ENCODE measurements at regions not wholly inside any gene's neighbourhood (a gene's known extent, or its start where the extent isn't known, plus 50 kb on each side); places are given as distances from the start of the nearest gene placed in this dataset.
"Not testable (repeated sequence)": the region's sequence is repeated elsewhere in the genome, so short reads cannot be mapped to it uniquely, and the experiment has no call there.

DNA sequence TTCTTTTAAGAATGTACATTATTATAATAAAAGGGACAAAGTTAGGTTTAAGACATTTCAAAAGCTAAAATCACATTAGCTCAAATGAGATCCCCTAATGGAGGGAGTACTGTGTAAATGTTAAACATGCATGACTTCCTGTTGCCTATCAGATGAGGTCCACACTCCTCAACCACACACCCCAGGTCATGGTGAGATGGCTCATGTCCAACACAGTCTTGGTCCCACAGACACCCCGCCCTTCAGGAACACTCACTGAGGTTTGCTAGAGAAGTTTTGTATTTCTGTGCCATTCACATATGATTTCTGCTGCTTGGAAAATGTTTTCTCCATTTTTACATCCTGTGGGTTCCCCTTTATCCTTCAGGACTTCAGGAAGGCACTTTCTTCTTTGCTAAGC is 491.0 kb downstream of the SOX11 start:
- DNase-seq (ENCODE audit: extremely low read depth, low read depth), result no peak

DNA sequence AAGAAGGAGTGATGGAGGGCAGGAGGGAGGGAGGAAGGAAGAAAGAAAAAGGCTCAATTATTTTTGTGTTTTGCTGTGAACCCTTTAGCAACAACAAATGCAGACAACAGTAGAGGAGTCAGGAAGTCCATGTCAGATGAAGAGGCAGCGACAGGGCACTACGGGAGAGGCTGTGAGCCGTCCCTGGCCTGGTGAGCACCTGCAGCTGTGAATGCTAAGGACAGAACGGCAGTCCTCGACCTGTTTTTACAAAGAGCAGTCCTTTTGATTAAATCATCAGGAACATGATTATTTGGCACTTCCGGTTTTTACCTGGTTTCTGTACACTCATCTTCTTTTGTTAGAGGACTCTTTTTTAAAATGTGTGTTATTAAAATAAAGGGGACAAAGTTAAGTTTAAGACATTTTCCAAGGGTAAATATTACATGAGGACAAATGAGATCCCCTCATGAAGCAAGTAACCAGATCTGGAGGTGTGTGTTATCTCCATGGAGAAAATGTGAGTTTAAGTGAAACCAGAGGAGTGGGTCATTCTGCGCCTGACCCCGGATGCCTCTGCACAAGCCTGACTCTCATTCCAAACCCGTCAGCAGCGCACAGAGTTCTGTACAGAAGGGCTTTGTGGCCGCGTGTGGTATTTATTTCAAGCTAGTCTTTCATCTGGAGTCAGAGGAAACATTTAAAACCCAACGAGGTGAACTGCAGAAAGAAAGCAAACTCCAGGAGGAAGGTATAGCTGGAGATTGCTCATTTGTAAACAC is 492.5 kb downstream of the SOX11 start:
- no peak for DNase-seq (ENCODE audit: extremely low read depth, low read depth)

DNA sequence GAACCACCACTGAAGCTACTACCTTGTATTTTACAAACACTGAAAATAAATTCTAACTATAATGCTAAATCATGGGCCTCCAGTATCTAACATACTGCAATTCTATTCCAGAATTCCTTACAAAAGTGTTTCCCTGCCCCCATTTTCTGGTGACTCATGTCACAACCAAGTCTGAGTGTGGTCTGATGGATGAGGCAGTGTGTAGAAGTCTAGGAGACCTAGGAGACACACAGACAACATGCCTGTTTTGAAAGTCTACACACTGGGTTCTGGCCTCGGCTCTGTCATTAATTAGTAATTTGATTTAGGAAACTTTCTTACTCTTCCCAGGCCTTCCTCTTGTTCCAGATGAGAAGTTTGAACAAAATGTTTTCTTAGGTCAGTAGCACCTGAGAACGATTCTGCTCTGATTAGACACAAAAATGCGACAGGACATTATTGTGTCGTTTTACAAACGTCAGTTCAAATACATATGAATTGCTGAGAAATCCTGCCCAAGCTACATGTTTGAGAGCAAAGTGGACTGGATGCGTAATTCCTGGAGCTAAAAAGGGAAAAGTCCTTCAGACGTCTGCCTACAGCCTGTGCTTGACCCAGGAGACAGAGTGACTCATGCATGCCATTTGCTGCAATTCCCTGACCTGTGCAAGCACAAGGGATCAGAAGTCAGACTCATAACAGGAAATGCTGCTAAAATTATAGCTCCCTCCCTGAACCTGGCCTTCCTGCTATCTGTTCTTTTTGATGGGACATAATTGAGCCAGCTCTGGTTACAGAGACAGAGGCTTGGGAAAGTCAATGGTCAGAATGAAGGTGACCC is 494.4 kb downstream of the SOX11 start:
- no peak for DNase-seq (ENCODE audit: extremely low read depth, low read depth)

DNA sequence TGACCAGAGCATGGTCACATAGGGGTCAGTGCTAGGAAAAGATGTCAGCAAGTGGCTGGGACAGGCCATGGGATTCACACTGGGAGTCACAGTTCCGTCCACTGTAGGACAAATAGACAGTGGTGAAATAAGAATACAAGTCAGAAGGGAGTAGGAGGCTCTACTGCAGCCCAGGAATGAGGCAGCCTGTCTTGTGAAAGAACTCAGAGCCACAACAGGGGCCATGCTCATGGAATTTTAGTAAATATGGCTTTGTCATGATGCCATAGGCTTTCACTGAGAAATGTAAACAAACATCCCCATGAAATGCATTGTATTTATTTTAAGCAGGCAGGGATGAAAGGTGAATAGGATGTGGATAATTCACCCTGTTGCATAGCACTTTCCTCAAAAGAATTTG is 504.3 kb downstream of the SOX11 start:
- no peak for DNase-seq (ENCODE audit: extremely low read depth, low read depth)

DNA sequence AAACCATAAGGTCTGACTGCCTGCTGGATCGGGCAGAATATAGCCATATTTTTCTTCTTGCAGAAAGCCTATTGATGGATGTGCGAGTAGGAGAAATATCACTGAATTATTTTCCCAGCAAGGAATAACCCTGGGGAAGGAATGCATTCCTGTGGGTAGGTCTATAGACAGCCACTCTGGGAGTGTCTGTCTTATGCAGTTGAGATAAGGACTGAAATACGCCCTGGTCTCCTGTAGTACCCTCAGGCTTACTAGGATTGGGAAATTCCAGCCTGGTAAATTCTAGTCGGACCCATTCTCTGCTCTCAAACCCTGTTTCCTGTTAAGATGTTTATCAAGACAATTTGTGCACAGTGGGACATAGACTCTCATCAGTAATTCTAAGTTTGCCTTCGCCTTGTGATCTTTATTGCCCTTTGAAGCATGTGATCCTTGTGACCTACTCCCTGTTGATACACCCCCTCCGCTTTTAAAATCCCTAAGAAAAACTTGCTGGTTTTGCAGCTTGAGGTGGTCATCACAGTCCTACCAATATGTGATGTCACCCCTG is 506.3 kb downstream of the SOX11 start:
- DNase-seq (ENCODE audit: extremely low read depth, low read depth), result not testable (repeated sequence)

DNA sequence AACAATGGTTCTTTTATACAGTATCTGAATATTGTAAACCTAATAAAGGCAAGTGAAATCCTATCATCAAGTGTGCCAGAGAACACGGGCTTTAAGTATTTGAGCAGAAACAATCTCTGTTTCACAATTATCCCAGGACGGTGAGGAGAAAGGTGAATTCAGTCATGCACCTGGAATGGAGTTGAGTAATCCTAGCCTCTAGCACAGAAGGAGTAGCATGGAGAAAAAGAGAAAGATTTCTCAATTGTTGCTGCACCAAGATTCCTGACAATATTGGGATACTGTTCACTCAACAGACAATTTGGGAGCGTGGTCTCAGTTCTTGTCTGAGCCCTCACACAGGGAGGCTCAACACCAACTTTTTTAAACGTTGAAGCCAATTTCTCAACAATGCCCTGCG is 510.6 kb downstream of the SOX11 start:
- no peak for DNase-seq (ENCODE audit: extremely low read depth, low read depth)

DNA sequence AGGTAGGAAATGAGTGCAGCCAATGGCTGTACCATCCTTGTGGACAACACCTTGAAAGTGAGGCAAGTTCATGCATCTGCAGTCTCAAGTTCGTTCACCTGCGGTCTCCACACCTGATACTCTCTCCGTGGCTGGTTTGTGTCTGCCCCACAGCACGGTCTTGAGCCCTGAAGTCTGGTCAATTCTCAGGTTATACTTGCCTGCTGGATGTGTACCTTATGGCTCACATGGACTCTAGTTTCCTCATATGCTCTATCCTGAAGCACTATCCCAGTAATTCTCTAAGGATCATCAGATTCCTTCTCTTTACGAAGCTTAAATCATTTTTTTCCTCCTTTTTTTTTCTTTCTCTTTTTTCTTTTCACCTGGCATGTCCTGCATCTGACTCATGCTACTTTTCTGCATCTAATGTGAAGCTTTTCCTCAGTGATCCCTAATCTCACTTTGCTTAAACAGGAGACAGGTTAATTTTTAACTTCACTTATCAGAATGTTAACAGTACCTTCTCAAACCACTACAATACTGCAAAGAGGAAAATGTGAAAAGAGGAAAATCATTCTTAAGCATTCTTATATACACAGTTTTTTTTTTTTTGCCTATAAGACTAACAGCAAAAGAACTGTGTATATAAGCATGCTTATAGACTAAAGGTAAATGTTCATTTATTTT is 511.2 kb downstream of the SOX11 start:
- DNase-seq (ENCODE audit: extremely low read depth, low read depth), result no peak

DNA sequence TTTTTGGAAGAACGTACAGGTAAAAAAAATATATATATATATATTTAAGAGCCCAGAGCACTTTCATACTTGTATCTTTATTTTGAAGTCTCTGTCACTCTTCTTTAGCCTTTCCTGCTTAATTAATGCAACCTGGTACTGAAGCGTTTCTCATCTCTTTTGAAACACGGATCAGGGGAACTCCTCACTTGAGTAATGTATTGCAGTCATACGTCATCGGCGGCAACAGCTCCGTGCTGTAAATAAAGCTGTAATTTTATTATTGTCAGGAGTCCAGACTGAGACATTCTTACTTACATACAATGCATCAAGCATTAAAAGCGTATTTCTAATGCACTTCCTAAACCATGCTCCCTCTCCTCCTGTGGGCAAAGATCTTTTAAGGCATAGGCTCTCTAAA is 514.7 kb downstream of the SOX11 start:
- DNase-seq (ENCODE audit: extremely low read depth, low read depth), result no peak

DNA sequence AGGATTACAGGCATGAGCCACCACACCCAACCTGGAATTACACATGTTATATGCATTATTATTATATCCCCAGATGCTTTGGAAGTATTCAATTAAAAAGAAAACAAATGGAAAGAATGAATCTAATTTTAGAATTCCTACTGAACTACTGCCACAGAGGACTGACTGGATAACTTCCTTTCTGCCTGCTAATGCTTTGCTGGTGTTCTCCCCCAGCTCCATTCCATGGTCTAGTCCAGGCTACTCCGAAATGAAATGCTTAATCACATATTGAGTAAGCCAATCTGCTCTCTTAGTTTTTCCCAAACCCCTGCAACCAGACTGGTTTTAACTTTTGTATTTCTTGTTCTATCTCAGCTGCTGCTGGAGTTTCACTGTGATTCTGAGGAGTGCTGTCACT is 519.1 kb downstream of the SOX11 start:
- no peak for DNase-seq (ENCODE audit: extremely low read depth, low read depth)

DNA sequence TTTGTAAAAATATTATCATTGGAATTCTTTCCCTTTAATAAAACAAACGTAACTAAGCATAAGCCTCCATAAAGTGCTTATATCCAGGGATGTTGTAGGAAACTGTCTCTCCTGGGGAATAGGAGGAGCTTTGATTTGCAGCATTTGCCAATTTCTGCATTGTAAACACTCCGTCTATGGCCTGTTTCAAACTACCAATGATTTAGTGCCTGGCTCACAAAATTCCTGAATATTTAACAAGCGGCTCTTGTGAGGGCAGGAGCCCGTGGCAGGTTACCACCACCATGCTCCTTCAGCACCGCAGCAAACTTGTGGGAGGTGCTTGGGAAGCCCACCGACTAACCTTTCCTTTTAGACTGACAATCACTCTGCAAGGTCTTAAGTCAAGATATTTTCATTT is 520.3 kb downstream of the SOX11 start:
- no peak for DNase-seq (ENCODE audit: extremely low read depth, low read depth)

DNA sequence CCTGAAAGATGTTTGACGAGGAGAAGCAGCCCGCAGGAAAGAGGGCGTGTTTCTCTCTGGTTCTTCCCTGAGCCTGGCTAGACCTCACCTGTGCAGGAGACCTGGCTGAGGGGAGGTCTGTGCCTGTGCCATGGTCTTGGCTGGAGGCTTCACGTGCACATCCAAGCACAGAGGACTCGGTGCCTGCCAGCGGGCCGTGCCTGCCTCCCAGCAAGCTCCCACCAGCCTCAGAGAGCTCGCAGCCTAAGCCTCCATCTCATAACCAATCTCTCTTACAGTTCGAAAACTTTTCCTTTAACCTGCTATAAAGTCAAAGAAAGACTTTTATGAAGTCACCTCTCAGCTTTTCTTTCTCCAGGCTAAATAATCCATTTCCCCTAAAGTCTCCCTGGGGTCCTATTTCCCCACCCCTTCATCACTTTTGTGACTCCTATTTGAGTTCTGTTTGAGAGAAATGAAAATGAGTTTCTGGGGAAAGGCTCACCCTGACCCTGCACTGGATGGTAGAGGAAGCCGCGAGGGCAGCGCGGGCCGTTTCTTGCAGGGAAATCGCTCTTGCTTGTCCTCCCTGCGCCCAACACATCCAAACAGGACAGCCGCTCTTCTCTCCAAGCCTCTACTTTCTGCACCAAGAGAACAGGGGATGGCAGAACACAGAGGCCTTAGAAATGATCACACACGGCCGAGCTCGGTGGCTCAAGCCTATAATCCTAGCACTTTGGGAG is 521.0 kb downstream of the SOX11 start:
- no peak for DNase-seq (ENCODE audit: extremely low read depth, low read depth)

DNA sequence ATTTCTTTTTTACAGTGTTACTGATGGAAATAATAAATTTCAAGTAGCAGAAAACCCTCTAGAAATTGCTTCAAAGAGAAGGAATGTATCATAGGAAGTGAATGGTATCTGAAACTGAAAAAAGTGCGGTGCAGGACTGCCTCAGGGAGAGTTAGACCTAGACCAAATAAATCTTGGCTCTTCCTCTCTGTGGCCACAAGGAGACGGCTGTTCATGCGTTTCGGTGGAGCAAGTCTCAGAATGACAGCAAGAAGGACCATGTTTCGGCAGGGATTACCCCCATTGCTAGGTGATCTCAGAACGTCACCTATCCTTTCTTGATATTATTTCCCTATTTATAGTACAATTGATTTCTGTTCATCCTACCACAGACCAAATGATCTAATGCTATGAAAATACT is 522.3 kb downstream of the SOX11 start:
- DNase-seq (ENCODE audit: extremely low read depth, low read depth), result no peak

DNA sequence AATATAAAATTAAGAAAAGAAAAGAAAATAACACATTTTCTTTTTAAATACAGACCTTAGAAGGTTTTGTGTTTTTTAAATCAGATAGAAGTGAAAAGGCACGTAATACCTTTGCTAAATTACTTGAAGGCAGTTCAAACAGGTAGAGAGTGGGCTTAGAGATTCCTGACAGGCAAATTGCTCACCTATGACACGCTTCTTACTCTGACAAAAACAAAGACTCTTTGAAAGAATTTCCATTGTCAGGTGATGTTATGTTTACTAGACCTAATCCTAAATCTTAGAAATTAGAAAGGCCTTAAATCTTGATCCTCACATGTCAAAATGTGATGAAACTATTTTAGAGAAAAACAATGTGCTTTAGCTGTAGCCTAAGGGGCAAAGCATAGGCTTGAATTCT is 522.9 kb downstream of the SOX11 start:
- DNase-seq (ENCODE audit: extremely low read depth, low read depth), result no peak

DNA sequence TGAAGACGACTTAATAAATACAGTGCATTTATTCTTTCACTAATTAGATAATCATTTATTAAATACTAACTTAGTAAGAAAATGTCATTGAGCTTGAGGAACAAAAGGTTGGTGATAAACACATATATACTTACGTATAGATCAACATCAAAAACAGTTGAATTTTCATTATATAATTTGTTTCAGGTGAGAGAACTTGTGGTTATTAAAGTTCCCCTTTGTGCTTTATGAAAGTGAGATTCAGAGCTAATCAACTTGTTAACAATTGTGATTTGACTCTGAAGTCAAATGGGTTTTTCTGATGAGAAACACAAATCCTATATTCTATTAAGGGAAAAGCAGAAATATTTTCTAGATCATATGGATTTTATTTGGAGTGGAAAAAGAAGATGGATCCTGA is 524.0 kb downstream of the SOX11 start:
- no peak for DNase-seq (ENCODE audit: extremely low read depth, low read depth)

DNA sequence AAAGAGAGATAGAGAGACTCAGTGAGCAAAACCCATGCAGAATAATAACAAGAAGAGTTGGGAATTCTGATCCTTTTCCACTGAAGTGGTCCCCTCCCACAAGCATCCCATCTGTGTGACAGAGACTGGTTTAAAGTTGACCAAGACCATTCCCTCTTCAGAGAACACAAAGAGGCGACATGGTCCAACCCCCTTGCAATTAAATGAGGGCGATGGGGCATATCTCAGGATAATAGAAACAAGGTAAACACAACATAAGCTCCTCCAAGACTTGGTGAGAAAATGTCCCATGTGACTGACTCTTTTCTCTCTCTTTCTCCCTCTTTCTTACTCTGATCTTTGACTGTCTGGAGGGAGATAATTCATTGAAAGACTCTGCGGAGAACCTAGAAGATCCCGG is 526.7 kb downstream of the SOX11 start:
- no peak for DNase-seq (ENCODE audit: extremely low read depth, low read depth)

DNA sequence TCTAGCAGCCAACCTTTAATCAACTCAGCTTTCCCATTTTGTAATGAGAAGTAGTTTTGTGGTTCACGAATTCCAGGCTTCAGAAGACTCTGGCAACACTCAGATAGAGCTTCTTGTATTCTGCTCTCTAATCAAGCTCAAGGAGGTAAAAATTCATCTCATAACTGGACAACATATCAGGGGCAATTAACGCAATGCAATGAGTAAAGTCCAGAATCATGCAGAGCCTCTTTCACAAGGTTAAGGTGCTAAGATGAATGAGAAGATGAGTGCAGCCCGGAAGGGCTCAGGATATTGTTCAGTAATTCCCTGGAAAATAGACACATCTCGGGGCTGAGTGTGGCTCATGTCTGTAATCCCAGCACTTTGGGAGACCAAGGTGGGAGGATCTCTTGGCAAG is 527.7 kb downstream of the SOX11 start:
- DNase-seq (ENCODE audit: extremely low read depth, low read depth), result no peak

DNA sequence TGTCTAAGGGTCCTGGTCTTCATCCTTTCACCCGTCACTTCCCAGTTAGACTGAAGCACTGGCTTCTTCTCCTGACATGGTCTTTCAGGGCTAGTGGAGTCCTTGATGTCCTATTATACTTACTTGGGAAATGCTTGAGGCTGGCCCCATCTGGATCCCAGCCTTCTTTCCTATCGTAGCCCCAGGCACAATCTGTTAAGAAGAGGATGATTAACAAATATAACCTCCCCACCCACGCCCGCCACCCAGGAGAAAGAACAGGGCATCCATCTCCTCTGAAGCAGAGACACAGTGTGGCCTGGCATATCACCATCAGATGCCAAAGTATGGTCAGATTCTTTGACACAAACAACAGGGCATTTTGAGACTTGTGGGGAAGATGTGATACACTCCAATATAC is 530.1 kb downstream of the SOX11 start:
- DNase-seq (ENCODE audit: extremely low read depth, low read depth), result no peak

DNA sequence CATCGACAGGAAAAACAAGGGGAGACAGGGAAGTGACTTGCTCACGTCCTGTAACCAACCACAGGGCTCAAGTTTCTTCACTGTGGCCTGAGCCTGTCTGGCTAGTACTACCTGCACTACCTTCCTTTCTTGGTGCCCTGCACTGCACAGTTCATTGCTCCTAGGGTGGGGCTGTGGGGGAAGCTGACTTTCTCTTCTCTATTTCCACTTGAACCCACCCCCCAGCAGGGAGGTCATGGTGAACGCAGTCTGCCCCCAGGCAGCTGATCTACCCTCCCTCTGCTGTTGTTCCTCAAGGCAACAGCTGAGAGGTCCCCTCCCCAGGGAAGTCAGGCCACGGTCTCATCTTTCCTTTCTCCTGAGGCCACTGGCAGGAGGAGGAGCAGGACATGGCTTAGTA is 532.1 kb downstream of the SOX11 start:
- DNase-seq (ENCODE audit: extremely low read depth, low read depth), result no peak

DNA sequence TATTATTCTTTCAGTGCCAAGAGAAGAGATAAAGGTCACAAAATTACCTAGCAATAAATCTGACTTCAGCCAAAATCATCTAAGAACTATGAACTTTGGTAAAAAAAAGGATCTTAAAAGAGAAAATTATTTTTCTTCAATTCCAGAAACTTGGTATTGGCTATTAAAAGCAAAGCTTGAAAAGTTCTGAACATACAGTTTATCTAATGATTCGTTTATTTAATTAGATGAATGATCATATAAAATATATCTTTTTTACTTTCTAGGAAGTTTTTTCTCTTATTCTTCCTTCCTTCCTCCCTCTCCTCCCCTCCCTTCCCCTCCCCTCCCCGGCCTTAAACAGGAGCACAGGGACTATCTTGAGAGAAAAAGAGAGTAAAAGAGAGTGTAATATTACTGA is 536.1 kb downstream of the SOX11 start:
- no peak for DNase-seq (ENCODE audit: extremely low read depth, low read depth)

DNA sequence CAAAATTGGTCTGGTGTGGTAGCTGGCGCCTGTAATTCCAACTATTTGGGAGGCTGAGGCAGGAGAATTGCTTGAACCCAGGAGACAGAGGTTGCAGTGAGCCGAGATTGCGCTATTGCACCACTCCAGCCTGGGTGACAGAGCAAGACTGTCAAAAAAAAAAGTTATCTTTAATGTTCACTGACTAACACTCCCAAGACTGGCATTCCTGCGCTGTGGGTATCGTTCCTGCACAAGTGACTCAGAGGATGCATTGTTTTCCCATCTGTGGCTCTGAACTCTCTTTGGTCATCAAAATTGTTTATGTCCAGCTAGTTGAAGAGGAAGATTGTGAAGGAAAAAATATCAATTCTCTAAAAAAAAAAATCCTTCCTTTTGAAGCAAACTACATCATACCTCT is 539.0 kb downstream of the SOX11 start:
- DNase-seq (ENCODE audit: extremely low read depth, low read depth), result no peak

DNA sequence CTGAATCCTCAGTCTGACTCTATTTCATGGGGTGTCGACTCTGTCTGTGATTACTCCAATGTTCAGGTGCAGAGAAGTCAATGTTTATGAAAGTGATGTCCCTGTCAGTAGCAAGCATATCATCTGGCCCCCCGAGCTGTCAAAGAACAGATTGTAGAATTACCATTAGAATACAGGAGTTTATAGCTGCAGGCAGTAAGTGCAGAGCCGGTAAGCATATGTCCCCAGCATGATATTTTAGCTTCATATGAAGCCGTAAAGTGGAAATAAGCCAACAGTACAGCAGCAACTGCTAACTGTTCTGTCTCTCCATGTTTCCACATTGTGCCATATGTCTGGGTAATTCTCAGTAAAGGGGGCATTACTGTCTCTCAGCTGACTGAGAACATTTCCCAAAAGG is 541.8 kb downstream of the SOX11 start:
- no peak for DNase-seq (ENCODE audit: extremely low read depth, low read depth)

Data from NCI-H460 (cell line).